ENCODE measurements at regions not wholly inside any gene's neighbourhood (a gene's known extent, or its start where the extent isn't known, plus 50 kb on each side); places are given as distances from the start of the nearest gene placed in this dataset.

DNA sequence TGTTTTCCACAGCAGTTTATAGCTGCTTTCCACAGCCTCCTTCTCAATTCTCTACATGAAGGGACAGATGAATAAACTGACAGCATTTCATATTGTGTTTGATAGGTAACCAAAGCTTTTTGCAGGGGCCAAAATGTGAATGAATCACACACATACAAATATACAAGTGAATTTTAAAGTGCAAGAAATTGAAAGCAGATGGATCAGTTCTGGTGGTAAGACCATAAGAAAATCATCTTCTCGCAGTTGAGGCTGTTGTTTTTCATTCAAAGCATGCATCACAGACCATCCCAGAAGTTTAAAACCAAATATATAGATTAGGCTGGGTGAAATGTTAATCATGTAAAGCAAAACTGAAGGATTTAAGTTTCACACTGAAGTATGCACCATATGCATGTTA, 1569.4 kb downstream of the PCDH9 start:
- peaks cover 8% of the 10 kb centered on the region for H3K36me3 Mint-ChIP-seq
- no peak for TF ChIP-seq CREB1 (CRISPR knock-in tag; IDR thresholded peaks at IDR 0.05)
- TF ChIP-seq ZNF317 (CRISPR knock-in tag; IDR thresholded peaks at IDR 0.05; ENCODE audit: borderline replicate concordance, low read depth), result no peak
- TF ChIP-seq MXD4 (CRISPR knock-in tag; IDR thresholded peaks at IDR 0.05; ENCODE audit: borderline replicate concordance), result no peak
- no peak for TF ChIP-seq ETV6 (CRISPR knock-in tag; IDR thresholded peaks at IDR 0.05)
- TF ChIP-seq TP53 (CRISPR knock-in tag; IDR thresholded peaks at IDR 0.05), result no peak
- no peak for TF ChIP-seq NFYB (CRISPR knock-in tag; conservative IDR thresholded peaks at IDR 0.05; ENCODE audit: low read depth)
- no peak for TF ChIP-seq ZNF232 (CRISPR knock-in tag; IDR thresholded peaks at IDR 0.05)
- TF ChIP-seq, protein P1, sequence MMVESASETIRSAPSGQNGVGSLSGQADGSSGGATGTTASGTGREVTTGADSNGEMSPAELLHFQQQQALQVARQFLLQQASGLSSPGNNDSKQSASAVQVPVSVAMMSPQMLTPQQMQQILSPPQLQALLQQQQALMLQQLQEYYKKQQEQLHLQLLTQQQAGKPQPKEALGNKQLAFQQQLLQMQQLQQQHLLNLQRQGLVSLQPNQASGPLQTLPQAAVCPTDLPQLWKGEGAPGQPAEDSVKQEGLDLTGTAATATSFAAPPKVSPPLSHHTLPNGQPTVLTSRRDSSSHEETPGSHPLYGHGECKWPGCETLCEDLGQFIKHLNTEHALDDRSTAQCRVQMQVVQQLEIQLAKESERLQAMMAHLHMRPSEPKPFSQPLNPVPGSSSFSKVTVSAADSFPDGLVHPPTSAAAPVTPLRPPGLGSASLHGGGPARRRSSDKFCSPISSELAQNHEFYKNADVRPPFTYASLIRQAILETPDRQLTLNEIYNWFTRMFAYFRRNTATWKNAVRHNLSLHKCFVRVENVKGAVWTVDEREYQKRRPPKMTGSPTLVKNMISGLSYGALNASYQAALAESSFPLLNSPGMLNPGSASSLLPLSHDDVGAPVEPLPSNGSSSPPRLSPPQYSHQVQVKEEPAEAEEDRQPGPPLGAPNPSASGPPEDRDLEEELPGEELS (CRISPR knock-in tag; IDR thresholded peaks at IDR 0.05), result no peak
- TF ChIP-seq, protein P2, sequence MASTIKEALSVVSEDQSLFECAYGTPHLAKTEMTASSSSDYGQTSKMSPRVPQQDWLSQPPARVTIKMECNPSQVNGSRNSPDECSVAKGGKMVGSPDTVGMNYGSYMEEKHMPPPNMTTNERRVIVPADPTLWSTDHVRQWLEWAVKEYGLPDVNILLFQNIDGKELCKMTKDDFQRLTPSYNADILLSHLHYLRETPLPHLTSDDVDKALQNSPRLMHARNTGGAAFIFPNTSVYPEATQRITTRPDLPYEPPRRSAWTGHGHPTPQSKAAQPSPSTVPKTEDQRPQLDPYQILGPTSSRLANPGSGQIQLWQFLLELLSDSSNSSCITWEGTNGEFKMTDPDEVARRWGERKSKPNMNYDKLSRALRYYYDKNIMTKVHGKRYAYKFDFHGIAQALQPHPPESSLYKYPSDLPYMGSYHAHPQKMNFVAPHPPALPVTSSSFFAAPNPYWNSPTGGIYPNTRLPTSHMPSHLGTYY (CRISPR knock-in tag; IDR thresholded peaks at IDR 0.05), result no peak
- TF ChIP-seq, protein P3, sequence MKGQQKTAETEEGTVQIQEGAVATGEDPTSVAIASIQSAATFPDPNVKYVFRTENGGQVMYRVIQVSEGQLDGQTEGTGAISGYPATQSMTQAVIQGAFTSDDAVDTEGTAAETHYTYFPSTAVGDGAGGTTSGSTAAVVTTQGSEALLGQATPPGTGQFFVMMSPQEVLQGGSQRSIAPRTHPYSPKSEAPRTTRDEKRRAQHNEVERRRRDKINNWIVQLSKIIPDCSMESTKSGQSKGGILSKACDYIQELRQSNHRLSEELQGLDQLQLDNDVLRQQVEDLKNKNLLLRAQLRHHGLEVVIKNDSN (CRISPR knock-in tag; IDR thresholded peaks at IDR 0.05), result no peak
- no peak for TF ChIP-seq RORB (CRISPR knock-in tag; IDR thresholded peaks at IDR 0.05)
- TF ChIP-seq OVOL2 (CRISPR knock-in tag; IDR thresholded peaks at IDR 0.05; ENCODE audit: borderline replicate concordance), result no peak
- no peaks in the 10 kb centered on the region for H3K27me3 Mint-ChIP-seq (ENCODE audit: low read depth)
- ChIA-PET CTCF (interaction anchor here (0.6 kb wide), 1 partner anchor 138 kb away, joined by 3 read pairs; no protein-coding TSS in a partner anchor), POLR2A (no interaction called here)
- H3K4me3 Mint-ChIP-seq, result no peak overlapping the region
- H3K4me1 Mint-ChIP-seq, result no peaks in the 10 kb centered on the region
- DNase-seq (ENCODE audit: low spot score) (no peak), ATAC-seq (no peak)
- H3K27ac Mint-ChIP-seq, result no peak overlapping the region
- H3K9me3 Mint-ChIP-seq, result peaks cover 21% of the 10 kb centered on the region

DNA sequence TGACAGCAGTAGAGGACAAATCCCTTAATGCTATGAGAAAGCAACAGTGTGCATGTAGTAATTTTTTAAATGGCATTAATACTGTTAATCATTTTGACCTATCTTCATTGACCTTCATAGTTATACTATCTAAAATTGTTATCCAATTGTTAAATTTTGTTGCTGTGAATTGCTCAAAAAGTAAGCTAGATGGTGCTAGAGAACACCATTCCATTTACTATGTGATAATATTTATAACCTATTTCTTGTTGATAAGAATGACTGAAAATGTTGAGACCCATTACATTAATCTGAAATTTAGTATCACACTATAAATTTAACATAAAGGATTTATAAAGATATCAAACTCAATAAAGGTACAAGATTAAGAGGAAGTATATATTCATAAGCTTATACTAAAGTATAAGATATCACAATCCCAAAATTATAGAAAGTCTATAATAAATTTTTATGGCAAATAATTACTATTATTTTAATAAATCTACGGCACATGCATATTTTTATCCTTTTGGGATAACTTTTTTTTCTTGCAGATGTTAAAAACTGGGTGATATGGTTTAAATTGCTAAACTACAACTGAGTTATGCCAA, 1573.3 kb downstream of the PCDH9 start:
- TF ChIP-seq FOXP1 (CRISPR knock-in tag; IDR thresholded peaks at IDR 0.05; ENCODE audit: borderline replicate concordance) (no peak), RELA (CRISPR knock-in tag; IDR thresholded peaks at IDR 0.05; ENCODE audit: borderline replicate concordance) (no peak), IRF2 (CRISPR knock-in tag; IDR thresholded peaks at IDR 0.05; ENCODE audit: borderline replicate concordance, low read depth) (no peak), ZNF317 (CRISPR knock-in tag; IDR thresholded peaks at IDR 0.05; ENCODE audit: borderline replicate concordance, low read depth) (no peak), GABPB1 (CRISPR knock-in tag; IDR thresholded peaks at IDR 0.05) (no peak), HMGA2 (CRISPR knock-in tag; IDR thresholded peaks at IDR 0.05) (no peak)
- TF ChIP-seq, protein P4, sequence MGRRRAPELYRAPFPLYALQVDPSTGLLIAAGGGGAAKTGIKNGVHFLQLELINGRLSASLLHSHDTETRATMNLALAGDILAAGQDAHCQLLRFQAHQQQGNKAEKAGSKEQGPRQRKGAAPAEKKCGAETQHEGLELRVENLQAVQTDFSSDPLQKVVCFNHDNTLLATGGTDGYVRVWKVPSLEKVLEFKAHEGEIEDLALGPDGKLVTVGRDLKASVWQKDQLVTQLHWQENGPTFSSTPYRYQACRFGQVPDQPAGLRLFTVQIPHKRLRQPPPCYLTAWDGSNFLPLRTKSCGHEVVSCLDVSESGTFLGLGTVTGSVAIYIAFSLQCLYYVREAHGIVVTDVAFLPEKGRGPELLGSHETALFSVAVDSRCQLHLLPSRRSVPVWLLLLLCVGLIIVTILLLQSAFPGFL (CRISPR knock-in tag; IDR thresholded peaks at IDR 0.05; ENCODE audit: borderline replicate concordance), result no peak
- TF ChIP-seq, protein P5, sequence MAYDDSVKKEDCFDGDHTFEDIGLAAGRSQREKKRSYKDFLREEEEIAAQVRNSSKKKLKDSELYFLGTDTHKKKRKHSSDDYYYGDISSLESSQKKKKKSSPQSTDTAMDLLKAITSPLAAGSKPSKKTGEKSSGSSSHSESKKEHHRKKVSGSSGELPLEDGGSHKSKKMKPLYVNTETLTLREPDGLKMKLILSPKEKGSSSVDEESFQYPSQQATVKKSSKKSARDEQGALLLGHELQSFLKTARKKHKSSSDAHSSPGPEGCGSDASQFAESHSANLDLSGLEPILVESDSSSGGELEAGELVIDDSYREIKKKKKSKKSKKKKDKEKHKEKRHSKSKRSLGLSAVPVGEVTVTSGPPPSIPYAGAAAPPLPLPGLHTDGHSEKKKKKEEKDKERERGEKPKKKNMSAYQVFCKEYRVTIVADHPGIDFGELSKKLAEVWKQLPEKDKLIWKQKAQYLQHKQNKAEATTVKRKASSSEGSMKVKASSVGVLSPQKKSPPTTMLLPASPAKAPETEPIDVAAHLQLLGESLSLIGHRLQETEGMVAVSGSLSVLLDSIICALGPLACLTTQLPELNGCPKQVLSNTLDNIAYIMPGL (CRISPR knock-in tag; IDR thresholded peaks at IDR 0.05), result no peak
- Mint-ChIP-seq H3K9me3 (peaks cover 3% of the 10 kb centered on the region), H3K36me3 (no peaks in the 10 kb centered on the region), H3K4me3 (no peak overlapping the region), H3K27me3 (ENCODE audit: low read depth) (no peaks in the 10 kb centered on the region), H3K4me1 (no peaks in the 10 kb centered on the region), H3K27ac (no peak overlapping the region)
- DNase-seq (ENCODE audit: low spot score) (no peak), ATAC-seq (no peak)
- ChIA-PET POLR2A (no interaction called here), CTCF (interaction anchor here (0.8 to 2.1 kb wide), 4 partner anchors 12 to 1759 kb away, joined by 3 to 6 read pairs (median 4); no protein-coding TSS in a partner anchor)
